ENCODE measurements at regions not wholly inside any gene's neighbourhood (a gene's known extent, or its start where the extent isn't known, plus 50 kb on each side); places are given as distances from the start of the nearest gene placed in this dataset.

GRCh38 chr14:96683562-96684289 lies 113.5 kb upstream of the VRK1 start:
- TF ChIP-seq, protein P1, sequence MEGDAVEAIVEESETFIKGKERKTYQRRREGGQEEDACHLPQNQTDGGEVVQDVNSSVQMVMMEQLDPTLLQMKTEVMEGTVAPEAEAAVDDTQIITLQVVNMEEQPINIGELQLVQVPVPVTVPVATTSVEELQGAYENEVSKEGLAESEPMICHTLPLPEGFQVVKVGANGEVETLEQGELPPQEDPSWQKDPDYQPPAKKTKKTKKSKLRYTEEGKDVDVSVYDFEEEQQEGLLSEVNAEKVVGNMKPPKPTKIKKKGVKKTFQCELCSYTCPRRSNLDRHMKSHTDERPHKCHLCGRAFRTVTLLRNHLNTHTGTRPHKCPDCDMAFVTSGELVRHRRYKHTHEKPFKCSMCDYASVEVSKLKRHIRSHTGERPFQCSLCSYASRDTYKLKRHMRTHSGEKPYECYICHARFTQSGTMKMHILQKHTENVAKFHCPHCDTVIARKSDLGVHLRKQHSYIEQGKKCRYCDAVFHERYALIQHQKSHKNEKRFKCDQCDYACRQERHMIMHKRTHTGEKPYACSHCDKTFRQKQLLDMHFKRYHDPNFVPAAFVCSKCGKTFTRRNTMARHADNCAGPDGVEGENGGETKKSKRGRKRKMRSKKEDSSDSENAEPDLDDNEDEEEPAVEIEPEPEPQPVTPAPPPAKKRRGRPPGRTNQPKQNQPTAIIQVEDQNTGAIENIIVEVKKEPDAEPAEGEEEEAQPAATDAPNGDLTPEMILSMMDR (IDR thresholded peaks at IDR 0.05) = no peak
- no peak for TF ChIP-seq EP300 (IDR thresholded peaks at IDR 0.05)

Measured in upper lobe of left lung (tissue), 4 donors.